SU-DHL-6 (cell line): ENCODE measurements at regions not wholly inside any gene's neighbourhood (a gene's known extent, or its start where the extent isn't known, plus 50 kb on each side); places are given as distances from the start of the nearest gene placed in this dataset.
"Not testable (repeated sequence)": the region's sequence is repeated elsewhere in the genome, so short reads cannot be mapped to it uniquely, and the experiment has no call there.

ENCODE experiments used
- H2AFZ ChIP-seq: fragments of 200-600 bp; sonication (generic); 2 replicates; pipeline ENCODE4 v1.6.1; 2014; ENCODE audit warnings: low read depth, mild to moderate bottlenecking, moderate library complexity, mixed read lengths, antibody characterized with exemption, low read length; ENCODE audit not compliant: severe bottlenecking
- H3F3A ChIP-seq: fragments of 200-600 bp; shearing (Covaris generic); 2 replicates; pipeline ENCODE4 v1.6.0; 2016; ENCODE audit warnings: antibody characterized with exemption, mild to moderate bottlenecking; ENCODE audit not compliant: insufficient read depth
- H3K27ac ChIP-seq: fragments of 200-600 bp; sonication (generic); 2 replicates; pipeline ENCODE4 v1.5.1; 2016; ENCODE audit warnings: low read depth, mild to moderate bottlenecking, low read length, moderate library complexity, mixed read lengths
- H3K27me3 ChIP-seq: fragments of 200-600 bp; sonication (generic), shearing (Covaris generic); 2 replicates; pipeline ENCODE4 v1.6.0; 2014; ENCODE audit warnings: mild to moderate bottlenecking, low read length
- H3K36me3 ChIP-seq: fragments of 200-600 bp; sonication (generic); 2 replicates; pipeline ENCODE4 v1.6.1; 2014; ENCODE audit warnings: mild to moderate bottlenecking, low read length, mixed read lengths
- H3K4me2 ChIP-seq: fragments of 300-600, 200-600 bp; shearing (Covaris generic), sonication (generic); 2 replicates; pipeline ENCODE4 v1.6.0; 2014; ENCODE audit warnings: low read length, low read depth, mild to moderate bottlenecking; ENCODE audit not compliant: poor library complexity, severe bottlenecking
- H3K4me3 ChIP-seq: fragments of 200-600 bp; sonication (generic); 2 replicates; pipeline ENCODE4 v1.5.1; 2014; ENCODE audit warnings: antibody characterized with exemption, low read length, mild to moderate bottlenecking, mixed read lengths; ENCODE audit not compliant: insufficient read depth, poor library complexity, severe bottlenecking
- H3K79me2 ChIP-seq: fragments of 200-600 bp; sonication (generic); 2 replicates; pipeline ENCODE4 v1.6.1; 2014; ENCODE audit warnings: mild to moderate bottlenecking, low read length, moderate library complexity; ENCODE audit not compliant: insufficient read depth
- H3K9ac ChIP-seq: fragments of 200-600 bp; sonication (generic); 2 replicates; pipeline ENCODE4 v1.7.0; 2014; ENCODE audit warnings: mild to moderate bottlenecking, low read length
- H3K9me2 ChIP-seq: fragments of 200-600 bp; sonication (generic); replicated peaks from 2 replicates; pipeline ENCODE4 v1.6.1; 2014; ENCODE audit warnings: low read length; ENCODE audit not compliant: insufficient read depth
- H3K9me3 ChIP-seq: fragments of 200-600 bp; sonication (generic); 2 replicates; pipeline ENCODE4 v1.6.1; 2014; ENCODE audit warnings: low read length, mixed read lengths; ENCODE audit not compliant: insufficient read depth
- H4K20me1 ChIP-seq: fragments of 200-600 bp; sonication (generic); 2 replicates; pipeline ENCODE4 v1.6.1; 2014; ENCODE audit warnings: low read depth, mild to moderate bottlenecking, antibody characterized with exemption, low read length, moderate library complexity, mixed read lengths
- CTCF ChIP-seq: fragments of 200-600 bp; sonication (generic); IDR thresholded peaks from one replicate; pipeline ENCODE4 v1.5.1; 2017; ENCODE audit warnings: antibody characterized with exemption, mild to moderate bottlenecking, low read length, moderate library complexity; ENCODE audit not compliant: insufficient read depth, poor library complexity, severe bottlenecking
- EZH2phosphoT487 ChIP-seq: fragments of 200-600 bp; sonication (generic), shearing (Covaris generic); conservative IDR thresholded peaks from 2 replicates; pipeline ENCODE4 v1.6.1; 2018; ENCODE audit warnings: mild to moderate bottlenecking, antibody characterized with exemption, low read length, moderate library complexity, mixed read lengths

- no peak overlapping the region for H3K4me3 ChIP-seq
Measured at GRCh38 chr16:85285681-85286065, 173.4 kb upstream of the CIBAR2 start.

GRCh38 chr16:85286066-85286831 is 174.0 kb upstream of the CIBAR2 start:
- no peak overlapping the region for H3K27ac ChIP-seq
- no peaks in the 10 kb centered on the region for H3K9me2 ChIP-seq
- H3K27me3 ChIP-seq, result no peaks in the 10 kb centered on the region
- no peak overlapping the region for H3K4me3 ChIP-seq
- H3K4me2 ChIP-seq, result no peak overlapping the region
- H2AFZ ChIP-seq, result no peak overlapping the region
- TF ChIP-seq CTCF (no peak), EZH2phosphoT487 (no peak)
- H3K9ac ChIP-seq, result no peak overlapping the region
- H3F3A ChIP-seq, result no peaks in the 10 kb centered on the region
- no peaks in the 10 kb centered on the region for H3K79me2 ChIP-seq
- H3K9me3 ChIP-seq, result no peaks in the 10 kb centered on the region
- H3K36me3 ChIP-seq, result no peaks in the 10 kb centered on the region
- H4K20me1 ChIP-seq, result no peaks in the 10 kb centered on the region

More at GRCh38 chr16:85285681-85286065, 173.4 kb upstream of the CIBAR2 start:
- H3K9me3 ChIP-seq, result no peaks in the 10 kb centered on the region
- no peaks in the 10 kb centered on the region for H3K9me2 ChIP-seq
- H3K4me2 ChIP-seq, result no peak overlapping the region
- no peaks in the 10 kb centered on the region for H4K20me1 ChIP-seq
- H3K36me3 ChIP-seq, result no peaks in the 10 kb centered on the region
- H3K27ac ChIP-seq, result no peak overlapping the region
- H3K9ac ChIP-seq, result no peak overlapping the region
- H3F3A ChIP-seq, result no peaks in the 10 kb centered on the region
- no peaks in the 10 kb centered on the region for H3K79me2 ChIP-seq
- TF ChIP-seq EZH2phosphoT487 (no peak), CTCF (no peak)
- no peak overlapping the region for H2AFZ ChIP-seq
- H3K27me3 ChIP-seq, result no peaks in the 10 kb centered on the region

- Histone ChIP-seq H3K9ac (no peak overlapping the region), H3K4me3 (no peak overlapping the region), H3K36me3 (no peaks in the 10 kb centered on the region), H3K9me2 (no peaks in the 10 kb centered on the region), H3K27ac (no peak overlapping the region), H3K4me2 (no peak overlapping the region), H3K9me3 (no peaks in the 10 kb centered on the region), H4K20me1 (no peaks in the 10 kb centered on the region), H2AFZ (no peak overlapping the region), H3K27me3 (no peaks in the 10 kb centered on the region), H3K79me2 (no peaks in the 10 kb centered on the region), H3F3A (no peaks in the 10 kb centered on the region)
- TF ChIP-seq CTCF (no peak), EZH2phosphoT487 (no peak)
Measured at GRCh38 chr16:85286951-85287814, 174.9 kb upstream of the CIBAR2 start.

- not testable (repeated sequence) for H3K4me3 ChIP-seq, H3F3A ChIP-seq, H3K4me2 ChIP-seq, H3K9me3 ChIP-seq, H3K27me3 ChIP-seq, H4K20me1 ChIP-seq, H3K9me2 ChIP-seq, H3K36me3 ChIP-seq, H3K79me2 ChIP-seq, H3K9ac ChIP-seq, H2AFZ ChIP-seq, H3K27ac ChIP-seq
Measured at GRCh38 chr16:85287815-85288109, 175.5 kb upstream of the CIBAR2 start.
